GM18907 (cell line): ENCODE measurements at regions not wholly inside any gene's neighbourhood (a gene's known extent, or its start where the extent isn't known, plus 50 kb on each side); places are given as distances from the start of the nearest gene placed in this dataset.
A peak's percentile ranks its signal among the peaks of the same experiment; 100 is the strongest.

Experiments used
- ATAC-seq: cut with Tn5 transposase; IDR thresholded peaks from one replicate; pipeline ENCODE4 v1.9.1; 2021; ENCODE audit warnings: mild to moderate bottlenecking, moderate library complexity; ENCODE audit not compliant: unreplicated experiment

DNA sequence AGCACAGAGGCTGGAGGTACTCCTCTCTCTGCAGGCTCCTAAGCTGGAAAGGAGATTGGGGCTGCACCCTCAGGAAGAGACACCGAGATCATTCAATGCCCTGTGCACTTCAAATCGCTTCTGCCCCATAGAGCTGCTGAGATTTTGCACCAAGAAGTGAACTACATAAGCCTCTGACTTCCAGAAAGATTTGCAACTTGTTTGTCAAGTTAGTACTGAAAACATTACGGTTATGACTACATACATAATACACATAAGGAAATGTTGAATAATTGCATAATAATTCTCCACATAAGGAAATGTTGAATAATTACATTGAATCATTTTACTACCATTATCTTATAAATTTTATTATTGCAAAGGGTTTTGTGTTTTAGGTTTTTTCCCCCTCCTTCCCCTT, 120.3 kb upstream of the SASH1 start:
- ATAC-seq, result no peak

DNA sequence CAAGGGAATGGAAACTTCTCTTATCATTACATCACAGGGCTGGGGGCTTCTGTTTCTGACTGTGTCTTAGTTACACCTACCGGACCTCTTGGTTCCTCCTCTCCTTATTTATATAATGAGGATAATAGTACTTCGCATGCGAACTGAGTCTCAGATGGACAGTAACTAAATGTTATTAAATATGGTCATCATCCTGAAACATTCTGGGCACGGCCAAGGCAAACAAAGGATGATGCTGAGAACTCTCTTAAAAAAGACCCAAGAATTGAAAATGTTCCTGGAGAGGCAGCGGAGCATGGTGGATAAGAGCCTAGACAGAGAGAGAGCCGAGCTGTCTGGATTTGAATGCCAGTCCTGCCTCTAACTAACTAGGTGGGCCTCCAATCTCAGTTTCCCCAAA, 119.8 kb upstream of the SASH1 start:
- ATAC-seq, result no peak

DNA sequence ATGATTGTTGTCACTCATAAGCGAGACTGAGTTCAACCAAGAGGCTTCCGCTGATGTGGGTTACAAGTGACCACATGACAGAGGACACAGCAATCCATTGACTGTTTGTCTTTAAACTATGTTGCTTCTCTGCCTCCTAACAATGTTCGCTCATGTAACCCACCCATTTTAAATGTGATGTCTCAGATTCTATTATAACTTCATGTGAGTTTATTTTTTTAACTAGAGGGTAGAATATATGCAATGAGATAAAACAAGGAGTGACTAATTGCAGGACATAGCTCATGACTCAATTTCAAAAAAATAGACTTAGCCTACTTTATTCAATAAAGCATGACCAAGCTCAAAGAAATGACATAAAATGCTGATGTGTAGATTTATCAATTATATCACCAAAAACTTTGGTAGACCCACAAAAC, 119.2 kb upstream of the SASH1 start:
- ATAC-seq, result no peak

DNA sequence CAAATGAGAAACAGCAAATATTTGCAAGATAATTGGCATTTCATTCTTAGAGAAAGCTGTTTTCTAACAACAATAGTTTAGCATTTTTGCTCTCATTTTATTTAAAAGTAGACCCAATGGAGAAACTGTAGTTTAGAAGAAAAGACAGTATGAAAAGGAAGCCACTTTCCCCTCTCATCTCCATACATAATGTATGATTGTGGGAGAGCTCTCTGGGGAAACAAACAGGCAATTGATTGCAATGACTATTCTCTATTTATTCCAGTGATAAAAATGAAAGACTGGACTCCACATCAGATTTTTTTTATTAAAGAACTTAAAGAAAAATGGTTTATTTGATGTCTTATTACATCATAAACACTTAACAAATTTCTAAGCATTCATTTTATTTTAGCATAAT, 116.8 kb upstream of the SASH1 start:
- no peak for ATAC-seq

DNA sequence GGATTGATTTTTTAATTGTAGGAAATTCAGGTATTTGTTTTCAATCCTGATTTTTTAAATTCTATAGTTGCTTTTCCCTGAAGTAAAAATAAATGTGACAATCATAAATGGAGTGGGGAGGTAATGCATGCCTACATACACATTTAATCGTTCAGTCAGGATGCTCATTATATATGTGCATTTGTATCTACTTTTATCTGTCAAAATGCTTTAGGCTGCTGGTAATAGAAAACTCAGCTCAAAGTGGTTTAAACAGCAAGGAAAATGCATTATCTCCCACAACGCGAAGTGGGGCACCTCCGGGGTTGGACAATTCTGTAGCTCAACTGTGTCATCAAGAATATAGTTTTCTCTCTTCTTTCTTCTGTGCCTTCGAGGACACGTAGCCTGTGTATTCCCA, 116.4 kb upstream of the SASH1 start:
- no peak for ATAC-seq

DNA sequence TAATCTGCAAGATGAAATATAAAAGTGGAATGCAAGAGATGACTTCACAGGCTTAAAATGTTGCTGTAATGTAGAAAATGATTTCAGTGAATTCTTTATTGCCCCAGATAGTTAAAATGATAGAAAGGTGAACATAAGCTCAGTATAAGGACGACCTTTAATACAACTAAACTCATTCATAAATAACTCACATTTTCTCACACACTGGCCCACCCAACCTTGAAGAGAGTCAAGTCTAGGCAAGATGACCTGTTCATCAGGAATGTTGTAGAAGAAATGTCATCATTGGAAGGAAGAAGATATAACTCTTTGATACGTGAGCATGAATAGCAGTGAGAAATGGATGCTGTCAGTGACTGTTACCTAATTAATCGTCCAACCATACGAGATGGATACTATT, 111.1 kb upstream of the SASH1 start:
- no peak for ATAC-seq

DNA sequence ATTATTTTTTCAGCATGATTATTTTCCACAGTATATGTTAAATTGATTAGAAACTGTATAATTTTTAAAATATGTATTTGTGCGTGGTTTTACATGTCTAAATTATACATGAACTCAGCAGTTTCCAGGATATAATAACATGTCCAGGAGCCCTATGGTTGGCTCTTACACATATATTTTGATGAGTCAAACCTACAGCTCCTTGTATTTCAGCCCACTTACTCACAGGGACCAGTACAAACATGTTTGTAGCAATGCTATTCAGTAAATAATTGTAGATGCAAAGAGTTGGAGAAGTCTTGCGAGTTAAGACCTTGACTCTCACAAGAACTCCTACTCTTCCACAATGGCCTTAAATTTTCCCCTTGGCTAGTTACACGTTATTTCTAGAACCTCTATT, 107.2 kb upstream of the SASH1 start:
- no peak for ATAC-seq

DNA sequence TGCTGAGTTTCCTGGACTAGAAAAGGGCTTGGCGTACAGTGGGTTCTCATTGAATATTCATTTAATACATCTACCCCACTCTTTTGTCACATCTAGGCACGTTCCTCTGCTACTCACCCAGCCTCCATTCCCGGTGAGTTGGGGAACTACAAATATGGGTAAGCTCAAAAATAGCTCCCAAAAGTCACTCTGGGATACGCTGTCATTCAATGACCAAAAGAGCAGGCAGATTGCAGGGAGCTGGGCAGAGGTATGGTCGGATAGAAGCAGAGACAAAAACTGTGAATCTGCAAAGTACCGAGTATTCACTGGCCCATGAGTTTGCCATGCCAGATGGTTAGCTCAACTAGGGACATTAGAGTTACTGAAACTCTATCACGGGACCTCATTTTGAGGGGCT, 103.9 kb upstream of the SASH1 start:
- ATAC-seq, result no peak

DNA sequence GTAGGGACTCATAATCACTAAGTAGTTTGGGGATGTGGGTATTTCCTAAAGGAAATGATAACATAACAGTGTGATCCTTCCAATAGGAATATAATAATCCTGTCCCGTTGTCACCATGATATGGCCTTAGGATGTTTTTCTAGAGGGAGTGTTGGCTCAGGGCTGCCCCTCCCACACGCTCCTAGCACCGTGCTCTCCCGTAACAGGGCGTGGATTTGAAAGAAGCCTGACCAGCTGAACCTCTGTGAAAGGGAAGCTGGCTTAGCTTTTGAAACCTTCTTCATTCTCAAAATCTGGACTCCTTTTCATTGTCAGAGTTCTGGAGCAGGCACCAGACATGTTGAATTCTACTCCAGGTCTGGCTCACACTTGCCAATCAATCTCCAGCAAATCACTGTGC, 103.4 kb upstream of the SASH1 start:
- ATAC-seq, result no peak

DNA sequence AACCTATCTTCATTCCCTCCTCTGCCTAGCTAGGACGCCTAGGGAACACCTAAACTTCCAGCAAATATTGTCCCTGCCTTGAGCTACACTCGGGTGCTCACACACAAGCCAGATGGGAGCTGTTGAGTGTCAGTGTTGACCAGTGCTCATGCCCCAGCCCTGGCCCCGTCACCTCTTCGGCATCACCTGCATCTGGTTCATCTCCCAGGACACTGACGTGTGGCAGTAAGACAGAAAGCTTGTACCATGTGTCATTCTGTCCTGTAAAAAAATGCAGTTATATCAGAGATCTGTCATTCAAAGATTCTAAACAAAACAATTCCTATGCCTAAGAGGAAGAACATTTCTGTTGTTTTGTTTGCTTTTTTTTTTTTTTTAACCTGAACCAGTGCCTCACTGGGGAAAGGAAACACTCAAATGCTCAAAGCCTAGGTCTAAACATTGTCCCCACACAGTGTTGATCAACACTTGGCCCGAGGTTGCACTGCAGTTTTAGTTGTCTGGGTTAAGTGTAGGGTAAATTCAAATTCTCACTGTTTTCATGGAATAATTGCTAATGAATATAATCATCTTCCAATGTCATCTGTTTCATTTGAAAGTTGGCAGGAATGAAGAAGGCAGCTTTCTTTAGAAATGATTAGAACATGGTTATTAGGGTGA, 102.7 kb upstream of the SASH1 start:
- no peak for ATAC-seq

DNA sequence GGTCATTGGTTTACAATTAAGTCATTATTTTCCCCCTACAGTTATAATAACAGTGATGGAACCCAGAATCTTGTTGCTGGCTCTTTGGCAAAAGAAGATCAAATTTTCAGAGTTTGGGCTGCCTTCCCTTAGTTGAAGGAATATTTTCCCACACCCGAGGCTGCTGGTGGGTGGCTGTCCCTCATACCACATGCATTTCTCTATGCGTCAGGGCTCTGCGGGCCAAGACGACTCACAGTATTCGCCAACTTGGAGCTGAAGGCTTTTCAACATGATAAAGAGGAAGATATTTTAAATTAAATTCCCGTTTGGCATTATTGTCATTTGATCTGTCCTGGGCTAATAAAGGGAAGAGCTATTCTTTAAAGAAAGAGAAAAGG, 102.2 kb upstream of the SASH1 start:
- no peak for ATAC-seq

DNA sequence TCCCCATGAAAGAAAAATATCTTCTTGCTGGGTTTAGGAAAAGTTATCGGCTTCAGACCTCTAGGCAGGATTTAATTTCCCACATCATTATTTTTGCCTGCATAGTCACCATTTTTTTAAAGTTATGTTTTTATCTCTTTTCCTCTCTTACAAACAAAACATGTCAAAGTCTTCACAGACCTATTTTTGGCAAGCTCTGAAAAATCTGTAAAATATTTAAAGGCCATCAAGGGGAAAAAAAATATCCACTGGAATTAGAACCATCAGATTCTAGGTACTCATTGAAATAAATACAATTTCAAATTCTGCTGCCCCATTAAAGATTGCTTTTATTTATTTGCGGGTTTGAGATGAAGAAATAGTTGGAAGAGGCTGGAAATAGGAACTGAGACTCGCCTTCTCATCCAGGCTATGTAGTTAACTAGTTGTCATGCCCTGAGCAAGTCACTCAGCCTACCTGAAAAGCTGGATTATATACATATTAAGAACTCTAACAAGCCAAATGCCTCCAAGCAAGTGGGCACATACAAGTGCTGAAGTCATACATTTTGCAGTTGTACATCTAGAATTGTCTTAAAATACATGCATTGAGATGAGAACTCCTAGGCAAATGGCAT, 101.7 kb upstream of the SASH1 start:
- no peak for ATAC-seq

DNA sequence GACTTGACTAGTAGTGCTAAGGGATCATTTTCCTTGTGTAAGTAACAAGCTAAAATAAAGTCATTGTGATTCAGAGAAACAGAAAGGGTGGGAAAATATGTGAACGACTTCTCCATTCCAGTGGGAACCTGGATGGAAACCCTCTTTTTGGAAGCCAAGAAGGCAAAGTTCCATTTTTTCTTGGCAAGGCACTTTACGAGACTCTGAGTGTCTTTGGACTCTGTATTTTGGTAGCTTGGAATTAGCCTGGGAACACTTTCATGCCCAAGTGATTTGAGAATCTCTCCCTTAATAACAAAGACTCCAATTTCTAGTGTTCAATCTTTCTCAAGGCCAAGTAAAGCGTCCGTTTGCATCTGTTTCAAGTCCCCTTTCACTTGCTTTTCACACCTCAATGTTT, 100.5 kb upstream of the SASH1 start:
- no peak for ATAC-seq

DNA sequence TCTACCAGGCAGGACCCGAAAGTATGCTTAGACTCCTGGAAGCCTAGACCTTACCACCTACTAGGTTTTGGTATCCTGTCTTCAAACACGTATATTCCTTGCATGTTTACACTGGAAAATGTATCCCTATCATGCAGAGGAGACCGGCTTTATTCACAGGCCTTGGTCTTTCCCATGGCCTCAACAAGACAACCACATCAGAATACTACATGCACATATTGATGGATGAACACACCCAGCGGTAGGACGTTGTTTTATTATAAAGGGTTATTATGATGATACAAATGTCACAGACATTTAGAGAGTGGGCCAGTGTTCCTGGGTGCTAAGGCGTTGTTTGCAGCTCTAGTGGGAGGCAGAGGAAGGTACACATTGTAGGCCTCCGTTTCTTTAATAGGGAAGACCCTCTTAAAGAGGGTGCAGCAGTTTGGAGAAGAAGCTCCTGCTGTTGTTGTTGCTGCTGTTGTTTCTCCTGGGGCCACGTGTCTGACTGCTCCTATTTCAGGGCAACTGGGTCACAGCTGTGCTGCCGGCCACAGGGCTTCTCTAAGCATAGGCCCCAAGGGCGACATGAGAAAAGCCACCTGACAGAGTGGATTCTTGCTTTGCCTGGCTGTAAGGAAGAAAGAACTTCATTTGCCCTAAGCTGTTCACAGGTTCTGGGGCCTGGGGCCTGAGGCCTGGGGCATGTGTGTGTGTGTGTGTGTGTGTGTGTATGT, 98.3 kb upstream of the SASH1 start:
- no peak for ATAC-seq

DNA sequence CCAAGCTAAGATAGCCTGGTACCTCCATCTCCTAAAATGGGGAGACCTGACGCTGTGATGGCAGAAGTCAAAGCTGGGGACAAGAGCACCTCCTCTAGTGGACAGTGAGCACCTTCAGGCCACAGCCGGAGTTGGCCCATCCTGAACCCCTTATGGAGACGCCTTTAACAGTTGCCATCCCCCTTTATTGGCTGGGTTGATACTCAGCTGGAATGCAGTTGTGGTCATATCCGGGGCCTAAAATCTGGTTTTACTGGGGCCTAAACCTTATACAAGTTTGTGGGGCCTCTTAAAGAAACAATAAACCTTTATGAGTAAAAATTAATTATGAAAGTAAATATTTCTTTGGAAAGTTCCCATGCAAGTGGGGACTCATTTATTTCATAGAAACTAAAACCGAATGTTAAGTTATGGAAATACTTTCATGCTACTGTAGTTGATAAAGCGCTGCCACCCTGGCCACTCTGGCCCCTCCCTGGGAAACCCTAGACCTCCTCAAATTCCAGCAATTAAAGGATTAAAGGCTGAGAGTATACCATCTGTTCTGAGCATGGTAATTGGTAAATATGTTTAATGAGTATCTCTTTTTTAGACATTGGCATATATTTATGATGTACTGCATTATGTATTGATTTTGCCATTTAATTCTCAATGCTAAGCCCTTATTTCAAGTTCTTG, 95.1 kb upstream of the SASH1 start:
- ATAC-seq, result no peak

DNA sequence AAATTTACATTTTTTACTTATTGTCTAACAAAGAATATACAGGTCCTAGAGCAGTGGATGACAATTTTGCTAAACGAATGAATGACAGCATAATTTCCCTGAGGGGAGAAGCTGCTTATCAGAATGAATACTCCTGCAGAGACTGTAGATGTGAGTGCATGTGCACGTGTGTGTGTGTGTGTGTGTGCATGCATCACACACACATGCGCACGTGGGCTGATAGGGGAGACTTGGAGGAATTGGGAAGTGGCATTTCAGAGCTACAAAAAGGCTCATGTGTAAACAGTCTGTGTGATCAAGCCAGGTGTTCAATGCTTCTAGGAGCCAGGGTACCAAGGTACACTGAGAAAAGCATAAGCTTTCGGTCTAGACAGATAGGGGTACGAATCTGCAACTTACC, 93.5 kb upstream of the SASH1 start:
- no peak for ATAC-seq

DNA sequence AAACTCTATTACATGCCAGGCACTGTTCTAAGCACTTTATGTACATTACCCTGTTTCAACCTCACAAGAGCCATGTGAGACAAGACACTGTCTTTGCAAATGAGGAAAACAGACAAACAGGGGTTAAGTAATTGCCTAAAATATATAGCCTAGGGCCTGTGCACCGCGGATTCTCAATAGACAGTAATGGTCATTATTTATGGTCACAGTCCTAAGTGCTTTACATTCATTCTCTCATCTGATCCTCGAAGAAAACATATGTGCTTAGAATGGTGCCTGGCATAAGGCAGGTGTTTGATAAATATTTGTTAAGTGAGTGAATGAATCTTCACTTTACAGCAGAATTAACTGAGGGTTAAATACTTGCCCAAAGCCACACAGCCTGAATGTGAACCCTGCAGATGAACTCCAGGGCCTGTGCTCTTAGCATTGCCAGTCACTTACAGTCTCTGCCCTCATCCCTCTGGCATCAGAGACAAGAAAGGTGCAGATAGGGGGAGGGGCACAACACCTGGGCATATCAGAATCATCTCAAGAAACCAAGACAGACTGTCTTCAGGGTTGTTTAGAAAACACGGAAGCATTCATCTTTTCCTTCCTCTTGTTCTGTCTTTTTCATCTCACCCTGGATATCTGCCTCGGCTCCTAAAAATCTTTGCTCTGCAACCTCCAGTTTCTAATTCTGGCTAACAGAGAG, 92.8 kb upstream of the SASH1 start:
- no peak for ATAC-seq

DNA sequence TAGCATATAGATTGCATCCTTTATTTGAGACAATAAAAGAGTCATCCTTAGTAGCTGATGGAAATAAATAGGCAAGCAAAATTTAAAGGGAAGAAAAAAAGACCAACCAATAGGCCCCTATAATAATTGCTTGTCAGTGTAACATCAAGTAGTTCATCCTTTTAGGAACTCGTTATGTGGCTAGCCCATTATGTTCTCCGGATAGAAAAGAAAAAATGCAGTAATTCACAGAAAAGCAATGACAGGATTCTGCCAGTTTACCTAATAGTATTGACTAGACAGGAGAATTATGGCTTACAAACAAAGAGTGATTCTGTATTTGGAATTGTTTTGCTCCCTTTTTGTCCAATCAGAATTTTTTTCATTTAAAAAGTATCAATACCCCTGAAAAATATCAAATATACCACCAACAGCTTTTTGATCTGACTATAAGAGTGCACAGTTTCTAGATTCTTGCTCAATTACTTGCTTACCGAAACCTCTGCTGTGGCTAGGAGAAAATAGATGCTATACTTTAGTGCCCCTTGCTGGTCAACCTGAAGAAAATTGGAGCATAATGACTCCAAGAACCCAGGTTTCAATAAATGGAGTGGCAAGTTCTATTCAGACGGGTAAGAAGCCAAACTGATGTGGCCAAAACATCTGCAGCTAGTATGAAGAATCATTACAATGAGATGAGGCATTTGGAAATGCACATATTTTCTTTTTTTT, 91.5 kb upstream of the SASH1 start:
- ATAC-seq, result peak; percentile 50

DNA sequence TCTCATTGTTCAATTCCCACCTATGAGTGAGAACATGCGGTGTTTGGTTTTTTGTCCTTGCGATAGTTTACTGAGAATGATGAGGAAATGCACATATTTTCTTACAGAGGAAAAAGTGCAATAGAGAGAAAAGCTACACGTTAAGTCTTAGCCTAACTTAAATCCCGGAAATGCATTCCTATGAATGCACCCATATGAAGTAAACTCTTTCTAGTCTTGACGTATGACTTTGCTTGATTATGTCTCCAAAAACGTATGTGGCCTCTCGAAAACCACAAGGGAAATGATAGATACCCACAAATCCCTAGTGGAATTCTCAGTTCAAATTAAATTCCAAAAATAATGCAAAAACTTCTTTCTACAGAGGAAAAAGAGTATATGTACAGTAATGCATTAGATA, 90.7 kb upstream of the SASH1 start:
- no peak for ATAC-seq

DNA sequence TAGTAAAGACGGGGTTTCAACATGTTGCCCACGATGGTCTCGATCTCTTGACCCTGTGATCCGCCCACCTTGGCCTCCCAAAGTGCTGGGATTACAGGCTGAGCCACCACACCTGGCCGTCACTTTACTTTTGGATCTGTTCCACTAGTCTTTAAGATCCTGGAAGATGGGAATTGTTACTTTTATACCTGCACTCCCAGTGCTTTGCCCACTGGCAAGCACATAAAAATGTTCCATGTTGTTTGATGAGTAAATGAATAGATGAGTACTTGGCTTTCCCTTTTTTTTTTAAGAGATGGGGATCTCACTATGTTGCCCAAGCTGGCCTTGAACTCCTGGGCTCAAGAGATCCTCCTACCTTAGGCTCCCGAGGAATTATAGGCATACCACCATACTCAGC, 84.8 kb upstream of the SASH1 start:
- ATAC-seq, result no peak

DNA sequence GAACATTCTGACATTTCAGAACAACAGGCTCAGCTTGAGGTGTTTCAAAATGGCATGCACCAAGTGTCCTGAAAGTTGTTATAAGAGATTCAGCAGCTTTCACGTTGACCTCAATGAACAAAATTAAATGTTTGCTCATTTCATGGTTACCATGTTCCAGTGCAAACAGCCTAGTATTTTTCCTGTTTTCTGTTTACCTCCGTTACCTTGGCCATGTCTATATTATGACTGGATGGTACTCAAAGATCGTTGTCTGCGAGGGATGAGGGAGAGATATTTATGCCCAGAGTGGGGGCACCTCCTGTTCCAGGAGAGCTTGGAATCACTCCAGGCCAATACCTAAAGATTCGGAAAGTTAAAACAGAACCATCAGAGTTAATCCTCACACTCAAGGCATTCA, 83.8 kb upstream of the SASH1 start:
- ATAC-seq, result no peak
